Neural cell (in vitro differentiated cells): ENCODE measurements at regions not wholly inside any gene's neighbourhood (a gene's known extent, or its start where the extent isn't known, plus 50 kb on each side); places are given as distances from the start of the nearest gene placed in this dataset.

Source experiments
- CTCF ChIP-seq: fragments of 450-650 bp; IDR thresholded peaks from 2 replicates; pipeline ENCODE4 v1.5.1; 2014; ENCODE audit warnings: antibody characterized with exemption, mild to moderate bottlenecking, moderate library complexity; ENCODE audit not compliant: poor library complexity, severe bottlenecking
- EP300 ChIP-seq: fragments of 450-650 bp; conservative IDR thresholded peaks from 2 replicates; pipeline ENCODE4 v1.6.1; 2014; ENCODE audit warnings: antibody characterized with exemption, mild to moderate bottlenecking, moderate library complexity; ENCODE audit not compliant: poor library complexity, severe bottlenecking
- MXI1 ChIP-seq: fragments of 450-650 bp; conservative IDR thresholded peaks from 2 replicates; pipeline ENCODE4 v1.6.1; 2014; ENCODE audit warnings: antibody characterized with exemption, mild to moderate bottlenecking; ENCODE audit not compliant: poor library complexity, severe bottlenecking
- POLR2AphosphoS5 ChIP-seq: IDR thresholded peaks from 2 replicates; pipeline ENCODE4 v1.6.1; 2012
- RAD21 ChIP-seq: fragments of 450-650 bp; conservative IDR thresholded peaks from 2 replicates; pipeline ENCODE4 v1.6.1; 2014; ENCODE audit warnings: antibody characterized with exemption, mild to moderate bottlenecking, moderate library complexity
- SMC3 ChIP-seq: fragments of 450-650 bp; conservative IDR thresholded peaks from 2 replicates; pipeline ENCODE4 v1.6.1; 2014; ENCODE audit warnings: antibody characterized with exemption, mild to moderate bottlenecking, moderate library complexity; ENCODE audit not compliant: poor library complexity

GRCh38 chr5:124203303-124203702, 543.1 kb downstream of the ZNF608 start:
- TF ChIP-seq CTCF = no peak
- TF ChIP-seq SMC3 = no peak
- no peak for TF ChIP-seq MXI1
- TF ChIP-seq POLR2AphosphoS5 = no peak
- TF ChIP-seq EP300 = no peak
- no peak for TF ChIP-seq RAD21
